ENCODE measurements at regions not wholly inside any gene's neighbourhood (a gene's known extent, or its start where the extent isn't known, plus 50 kb on each side); places are given as distances from the start of the nearest gene placed in this dataset.

GRCh38 chr14:98945611-98946570 lies 326.1 kb downstream of the BCL11B start:
- DNase-seq: no peak

- DNase-seq: no peak
These were observed 325.1 kb downstream of the BCL11B start for GRCh38 chr14:98946940-98947339.

- DNase-seq: no peak
These were observed 323.9 kb downstream of the BCL11B start for GRCh38 chr14:98947911-98948595.

- DNase-seq: no peak
These were observed 322.9 kb downstream of the BCL11B start for GRCh38 chr14:98949051-98949450.

- no peak for DNase-seq
These were observed 322.4 kb downstream of the BCL11B start for GRCh38 chr14:98949481-98950135.

GRCh38 chr14:98950353-98950895 lies 321.6 kb downstream of the BCL11B start:
- no peak for DNase-seq

GRCh38 chr14:98951031-98951430 lies 321.0 kb downstream of the BCL11B start:
- no peak for DNase-seq

- no peak for DNase-seq
These were observed 320.4 kb downstream of the BCL11B start for GRCh38 chr14:98951521-98952152.

- DNase-seq: no peak
These were observed 319.2 kb downstream of the BCL11B start for GRCh38 chr14:98952593-98953350.

GRCh38 chr14:98953551-98954348 lies 318.2 kb downstream of the BCL11B start:
- DNase-seq: no peak

- DNase-seq: no peak
These were observed 317.5 kb downstream of the BCL11B start for GRCh38 chr14:98954349-98955000.

GRCh38 chr14:98955036-98955740 lies 316.8 kb downstream of the BCL11B start:
- no peak for DNase-seq

GRCh38 chr14:98955741-98956070 lies 316.3 kb downstream of the BCL11B start:
- DNase-seq: no peak

GRCh38 chr14:98956181-98956580 lies 315.8 kb downstream of the BCL11B start:
- DNase-seq: no peak

- no peak for DNase-seq
These were observed 315.3 kb downstream of the BCL11B start for GRCh38 chr14:98956661-98957060.

- DNase-seq: peak; percentile 0
These were observed 314.6 kb downstream of the BCL11B start for GRCh38 chr14:98957211-98958047.

- no peak for DNase-seq
These were observed 313.9 kb downstream of the BCL11B start for GRCh38 chr14:98958048-98958631.

- no peak for DNase-seq
These were observed 313.4 kb downstream of the BCL11B start for GRCh38 chr14:98958632-98959031.

GRCh38 chr14:98959410-98959809 lies 312.6 kb downstream of the BCL11B start:
- DNase-seq: no peak

Measured in OCI-M1 (cell line).